HG03103 (cell line): ENCODE measurements at regions not wholly inside any gene's neighbourhood (a gene's known extent, or its start where the extent isn't known, plus 50 kb on each side); places are given as distances from the start of the nearest gene placed in this dataset.

ENCODE experiments used
- ATAC-seq: cut with Tn5 transposase; IDR thresholded peaks from one replicate; pipeline ENCODE4 v1.9.1; 2021; ENCODE audit warnings: low read depth; ENCODE audit not compliant: unreplicated experiment

- ATAC-seq = no peak
Observed at GRCh38 chr2:41618754-41619153, 429.1 kb upstream of the PKDCC start.

DNA sequence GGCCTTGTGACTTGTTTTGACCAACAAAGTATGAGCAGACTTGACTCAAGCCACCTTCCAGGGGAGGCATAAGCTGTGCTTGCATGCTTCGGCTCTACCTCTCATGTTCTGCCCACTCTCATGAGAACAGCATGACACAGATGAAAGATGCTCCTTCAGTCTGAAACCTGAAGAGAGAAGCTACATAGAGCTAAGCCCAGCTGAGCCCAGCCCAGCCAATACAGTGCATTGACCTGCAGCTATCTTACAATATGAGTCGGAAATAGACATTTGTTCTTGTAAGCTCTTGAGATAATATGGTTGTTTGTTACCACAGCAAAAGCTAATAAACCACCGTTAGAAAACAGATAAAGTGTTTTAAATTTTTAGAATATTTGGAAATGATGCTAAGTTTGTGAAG lies 426.7 kb upstream of the PKDCC start:
- ATAC-seq = no peak

GRCh38 chr2:41621563-41621962 lies 426.3 kb upstream of the PKDCC start:
- ATAC-seq = no peak

GRCh38 chr2:41622301-41622700 lies 425.5 kb upstream of the PKDCC start:
- ATAC-seq = no peak

- ATAC-seq = no peak
Observed at GRCh38 chr2:41626936-41627335, 420.9 kb upstream of the PKDCC start.

GRCh38 chr2:41634686-41635085 lies 413.1 kb upstream of the PKDCC start:
- no peak for ATAC-seq

DNA sequence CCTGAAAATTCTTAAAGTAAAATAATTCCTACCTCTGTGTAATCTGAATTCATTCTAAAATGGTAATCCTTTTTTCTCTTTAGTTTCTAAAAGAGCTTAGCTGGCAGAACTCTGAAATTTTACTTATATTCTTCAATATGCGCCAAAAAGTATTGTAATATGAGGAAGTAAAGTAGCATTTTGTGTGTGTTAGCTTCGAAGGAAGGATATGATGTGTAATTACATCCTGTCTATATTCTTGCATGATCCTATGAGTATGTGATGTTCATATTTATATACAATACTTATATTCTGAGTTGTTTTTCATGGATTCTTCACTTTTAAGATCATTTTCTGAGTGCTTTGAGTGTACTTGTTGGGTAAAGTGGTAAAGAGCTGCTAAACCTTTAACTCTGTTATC lies 402.9 kb upstream of the PKDCC start:
- ATAC-seq = no peak

- no peak for ATAC-seq
Observed at GRCh38 chr2:41647468-41648050, 400.3 kb upstream of the PKDCC start.

DNA sequence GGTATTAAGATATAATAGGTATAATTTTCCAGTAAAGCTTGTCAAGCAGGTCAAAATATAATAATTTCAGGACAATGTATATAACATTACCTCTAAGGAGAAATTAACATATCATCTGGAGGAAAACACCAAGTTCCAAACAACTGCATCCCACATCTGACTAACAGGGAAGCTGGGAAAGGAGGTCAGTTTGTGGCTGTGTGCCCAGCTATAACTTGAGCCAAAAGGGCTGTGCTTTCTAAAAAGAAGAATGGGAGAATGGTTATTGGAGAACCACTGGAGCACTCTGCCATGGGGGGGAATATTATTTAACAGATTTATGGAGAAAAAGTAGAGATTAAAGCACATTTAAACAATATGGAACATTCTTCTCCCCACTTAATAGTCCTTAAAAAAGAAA lies 390.6 kb upstream of the PKDCC start:
- no peak for ATAC-seq

- ATAC-seq = no peak
Observed at GRCh38 chr2:41659758-41660157, 388.1 kb upstream of the PKDCC start.

- ATAC-seq = no peak
Observed at GRCh38 chr2:41662461-41662860, 385.4 kb upstream of the PKDCC start.

DNA sequence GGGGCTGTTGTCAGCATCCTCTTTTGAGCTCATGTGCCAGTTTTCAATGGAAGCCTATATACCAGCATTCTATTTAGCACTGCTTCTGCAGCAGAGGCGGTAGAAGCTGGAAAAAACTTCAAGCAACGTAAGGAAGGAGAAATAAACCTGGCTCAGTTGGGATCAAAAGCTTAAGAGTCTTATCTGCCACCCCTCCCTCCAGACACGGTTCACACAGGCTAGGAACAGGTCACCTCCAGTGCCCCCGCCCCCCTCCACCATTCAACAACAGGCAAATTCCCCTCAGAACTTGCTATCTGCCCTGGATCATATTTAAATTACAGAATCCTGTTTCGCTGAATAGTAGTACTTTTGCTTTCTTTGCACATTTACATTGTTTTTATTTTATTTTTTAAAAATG lies 384.8 kb upstream of the PKDCC start:
- no peak for ATAC-seq

GRCh38 chr2:41668529-41668928 lies 379.3 kb upstream of the PKDCC start:
- ATAC-seq = no peak

DNA sequence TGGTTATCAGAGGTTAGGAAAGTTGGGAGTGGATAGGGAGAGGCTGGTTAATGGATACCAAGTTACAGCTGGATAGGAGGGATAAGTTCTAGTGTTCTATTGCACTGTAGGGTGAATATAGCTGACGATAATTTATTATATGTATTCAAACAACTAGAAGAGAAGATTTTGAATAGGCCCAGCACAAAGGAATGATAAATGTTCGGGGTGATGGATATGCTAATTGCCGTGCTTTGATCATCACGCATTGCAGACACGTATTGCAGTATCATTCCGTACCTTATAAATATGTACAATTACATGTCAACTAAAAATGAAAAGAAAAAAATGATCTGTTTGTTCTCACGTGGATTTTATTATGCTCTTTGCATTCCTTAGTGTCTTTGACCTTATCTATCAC lies 369.2 kb upstream of the PKDCC start:
- no peak for ATAC-seq

DNA sequence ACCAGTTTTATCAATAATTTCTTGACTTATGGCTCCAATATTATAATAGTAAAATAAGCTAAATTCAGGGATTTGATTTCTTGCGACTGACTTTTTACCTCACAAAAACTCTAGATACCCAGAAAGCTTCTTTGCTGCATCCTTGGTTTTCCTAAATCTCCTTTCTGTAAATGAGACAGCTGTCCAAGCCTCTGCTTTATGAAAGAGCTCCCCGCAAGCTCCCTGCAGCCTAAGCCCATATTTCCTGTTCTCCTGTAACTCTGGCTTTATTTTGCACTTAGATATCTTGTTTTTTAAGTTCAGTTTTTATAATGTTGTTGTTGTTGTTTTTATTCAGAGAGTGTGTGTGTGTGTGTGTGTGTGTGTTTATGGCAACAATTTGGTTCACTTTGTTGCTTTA lies 361.7 kb upstream of the PKDCC start:
- no peak for ATAC-seq

DNA sequence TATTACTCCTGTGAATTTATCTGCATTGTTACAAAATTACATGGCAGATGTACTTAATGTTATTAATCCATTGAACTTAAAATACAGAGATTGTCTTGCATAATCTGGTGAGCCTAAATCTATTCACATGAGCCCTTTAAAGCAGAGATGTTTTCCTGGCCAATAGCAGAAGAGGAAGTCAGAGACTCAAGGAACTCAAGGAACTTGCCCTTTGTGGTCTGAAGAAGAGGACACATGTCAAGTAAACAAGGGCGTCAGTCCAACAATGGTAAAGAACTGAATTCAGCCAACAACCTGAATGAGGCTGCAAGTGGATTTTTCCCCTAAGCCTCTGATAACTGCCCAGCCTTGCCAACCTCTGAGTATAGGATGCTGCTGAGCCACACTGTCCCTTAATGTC lies 356.3 kb upstream of the PKDCC start:
- ATAC-seq = no peak

GRCh38 chr2:41694536-41695049 lies 353.2 kb upstream of the PKDCC start:
- no peak for ATAC-seq

DNA sequence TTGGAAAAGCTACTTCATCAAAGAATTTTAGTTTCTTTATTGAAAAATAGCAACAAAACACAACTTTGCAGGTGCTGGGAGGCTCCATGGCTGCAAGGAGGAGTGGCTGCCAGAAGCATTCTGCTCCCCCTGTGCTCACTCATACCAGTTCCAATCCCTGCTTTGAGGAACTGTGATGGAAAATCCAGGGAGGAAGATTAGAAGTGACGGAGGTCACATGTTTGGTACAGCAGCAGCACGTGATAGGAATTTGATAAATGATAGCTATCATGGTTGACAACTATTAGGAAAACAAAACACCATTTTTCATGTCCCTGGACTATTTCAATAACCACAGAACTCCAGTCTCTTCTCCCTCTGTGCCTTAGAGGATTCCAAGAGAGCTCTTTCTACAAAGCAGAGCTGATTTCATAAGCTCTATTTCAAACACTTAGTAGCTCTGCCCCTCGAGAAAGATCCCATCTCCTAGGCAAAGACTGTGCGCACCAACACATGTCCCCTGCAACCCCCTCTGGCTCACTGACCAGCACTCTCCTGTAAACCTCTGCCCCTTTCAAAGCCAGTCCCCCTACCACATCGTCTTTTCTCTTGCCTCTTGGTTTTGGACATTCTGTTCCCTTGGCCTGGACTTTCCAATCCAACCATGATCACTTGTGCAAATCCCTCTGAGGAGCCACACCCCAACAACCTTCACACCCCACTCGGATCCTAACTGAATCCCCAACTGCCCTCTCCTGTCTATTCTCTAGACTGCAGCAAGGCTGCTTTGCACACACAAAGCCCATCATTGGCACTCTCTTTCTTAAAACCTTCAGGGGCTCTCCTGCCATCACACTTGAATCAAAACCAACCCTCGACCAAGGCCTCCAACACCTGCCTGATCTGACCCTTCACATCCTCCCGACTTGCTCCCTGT lies 352.4 kb upstream of the PKDCC start:
- ATAC-seq = no peak

DNA sequence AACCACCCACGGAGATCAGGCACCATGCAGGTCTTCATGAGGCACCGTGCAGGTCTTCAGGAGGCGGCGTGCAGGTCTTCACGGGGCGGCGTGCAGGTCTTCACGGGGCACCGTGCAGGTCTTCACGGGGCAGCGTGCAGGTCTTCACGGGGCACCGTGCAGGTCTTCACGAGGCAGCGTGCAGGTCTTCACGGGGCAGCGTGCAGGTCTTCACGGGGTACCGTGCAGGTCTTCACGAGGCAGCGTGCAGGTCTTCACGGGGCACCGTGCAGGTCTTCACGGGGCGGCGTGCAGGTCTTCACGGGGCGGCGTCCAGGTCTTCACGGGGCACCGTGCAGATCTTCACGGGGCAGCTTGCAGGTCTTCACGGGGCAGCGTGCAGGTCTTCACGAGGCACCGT lies 350.4 kb upstream of the PKDCC start:
- ATAC-seq = no peak

- no peak for ATAC-seq
Observed at GRCh38 chr2:41698678-41699422, 349.0 kb upstream of the PKDCC start.

DNA sequence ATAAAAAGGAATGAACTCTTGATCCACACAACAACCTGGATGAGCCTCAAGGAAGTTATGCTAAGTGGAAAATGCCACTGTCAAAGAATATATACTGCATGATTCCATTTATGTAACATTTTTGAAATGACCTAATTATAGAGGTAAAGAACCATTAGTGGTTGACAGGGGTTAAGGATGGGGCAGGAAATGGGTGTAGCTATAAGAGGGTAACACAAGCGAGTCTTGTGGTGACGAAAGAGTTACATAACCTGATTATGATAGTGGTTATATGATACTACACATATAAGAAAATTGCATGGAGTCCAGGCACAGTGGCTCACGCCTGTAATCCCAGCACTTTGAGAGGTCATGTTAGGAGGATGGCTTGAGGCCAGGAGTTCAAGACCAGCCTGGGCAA lies 346.6 kb upstream of the PKDCC start:
- ATAC-seq = no peak
